ENCODE measurements at regions not wholly inside any gene's neighbourhood (a gene's known extent, or its start where the extent isn't known, plus 50 kb on each side); places are given as distances from the start of the nearest gene placed in this dataset.

DNA sequence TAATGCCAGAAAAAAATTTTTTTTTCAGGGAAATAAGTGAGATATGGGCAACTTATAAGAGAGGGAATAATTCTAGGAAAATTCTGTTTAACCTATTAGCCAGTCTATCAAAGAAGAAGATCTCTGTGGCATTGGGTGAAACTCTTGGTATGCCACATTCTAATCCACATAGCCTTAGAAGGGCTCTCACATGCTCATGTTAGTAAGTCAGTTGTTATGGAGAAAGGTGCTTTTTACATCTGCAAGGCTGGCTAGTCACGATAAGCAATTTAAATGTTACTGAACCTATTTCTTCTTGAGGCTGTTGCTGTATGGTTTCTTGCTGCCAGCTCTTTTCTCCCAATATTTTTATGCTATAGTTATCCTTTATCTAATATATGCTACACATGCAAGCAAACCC is 89.9 kb upstream of the MAGI1 start:
- no peak for DNase-seq (ENCODE audit: low read depth)

DNA sequence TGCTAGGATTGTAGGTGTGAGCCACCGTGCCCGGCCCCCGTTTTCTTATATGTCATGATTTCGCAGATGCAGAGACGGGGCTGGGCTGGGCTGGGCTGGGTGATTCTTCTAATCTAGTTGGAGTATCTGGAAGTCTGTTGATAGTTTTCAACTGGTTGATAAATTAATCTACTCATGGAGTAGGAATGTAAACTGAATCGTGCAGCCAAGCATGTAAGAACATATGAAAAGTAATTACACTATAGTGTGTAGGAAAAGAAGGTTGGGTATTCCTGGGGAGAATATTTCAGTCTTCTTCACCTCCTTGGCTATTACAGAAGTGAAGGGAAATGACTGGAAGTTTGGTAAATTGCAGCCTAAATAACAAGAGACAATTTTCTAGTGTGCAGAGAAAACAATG is 82.6 kb upstream of the MAGI1 start:
- peak; percentile 55 for DNase-seq (ENCODE audit: low read depth)

DNA sequence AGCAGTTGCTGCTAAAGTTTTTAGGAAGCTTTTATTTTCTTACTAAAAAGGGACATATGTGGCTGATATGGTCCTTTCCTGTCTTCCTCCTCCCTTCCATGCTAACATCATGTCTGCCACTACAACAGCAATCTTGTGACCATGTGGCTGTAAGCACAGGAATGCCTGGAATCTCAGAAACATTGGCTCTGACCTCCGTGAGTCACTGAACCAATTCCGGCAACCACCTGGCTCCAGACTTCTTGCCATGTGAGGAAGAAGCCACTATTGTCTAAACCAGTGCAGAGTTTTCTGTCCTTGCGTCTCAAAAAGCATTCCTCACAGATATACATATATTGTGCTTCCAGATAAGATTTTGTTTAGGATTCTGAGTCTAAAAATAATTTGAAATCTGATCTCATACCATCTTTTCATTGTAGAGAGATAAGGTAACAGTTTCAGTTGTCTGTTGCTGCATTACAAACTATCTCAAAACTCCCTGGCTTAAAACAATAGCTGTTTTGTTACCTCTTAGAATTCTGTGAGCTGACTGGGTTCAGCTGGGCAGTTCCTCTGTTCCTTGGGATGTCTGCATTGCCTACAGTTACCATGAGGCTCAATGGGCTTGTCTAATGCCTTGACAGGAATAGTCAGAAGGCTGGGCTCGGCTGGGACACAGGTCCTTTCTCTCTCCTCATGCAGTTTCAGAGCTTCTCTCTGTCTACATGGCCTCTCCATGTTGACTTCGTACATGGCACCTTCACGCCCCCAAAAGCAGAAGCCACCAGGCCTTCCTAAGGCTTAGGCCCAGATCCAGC is 77.3 kb upstream of the MAGI1 start:
- peak; percentile 97 for DNase-seq (ENCODE audit: low read depth)

DNA sequence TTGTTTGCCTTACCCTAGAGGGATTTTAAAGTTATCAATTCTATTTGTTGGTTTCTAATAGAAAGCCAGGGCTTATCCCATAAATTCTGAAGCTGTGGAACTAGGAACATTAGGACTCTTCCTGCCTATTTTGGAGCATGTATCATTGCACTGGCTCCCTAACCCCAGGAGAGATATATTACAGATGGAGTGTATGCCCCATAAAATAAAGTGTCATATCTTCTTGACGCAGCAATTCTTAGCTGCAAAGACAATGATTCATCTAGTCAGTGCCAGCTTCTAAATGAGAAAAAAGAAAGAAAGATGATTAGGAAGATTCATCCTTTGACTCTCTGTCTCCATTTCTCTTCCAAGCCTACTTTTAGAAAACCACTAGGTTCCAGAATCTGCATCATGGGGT is 74.8 kb upstream of the MAGI1 start:
- no peak for DNase-seq (ENCODE audit: low read depth)

DNA sequence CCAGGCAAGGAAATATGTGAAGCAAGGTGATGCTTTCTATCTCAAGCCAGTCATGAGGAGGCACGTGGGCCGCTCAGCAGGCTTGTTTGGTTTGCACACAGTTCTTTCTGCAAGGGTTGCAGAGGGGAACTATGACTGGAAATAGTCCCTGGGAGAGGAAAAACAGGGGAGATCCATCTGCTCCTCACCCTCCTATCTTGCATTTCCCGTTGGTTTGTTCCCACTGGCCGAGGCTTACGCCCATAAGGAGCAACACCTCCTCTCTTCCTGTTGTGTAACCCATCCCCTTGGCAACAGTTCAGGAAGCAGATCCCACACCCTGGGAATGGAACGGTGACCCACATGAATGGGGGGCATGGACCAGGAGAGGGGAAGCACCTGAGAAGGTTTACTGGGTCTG is 72.1 kb upstream of the MAGI1 start:
- peak; percentile 67 for DNase-seq (ENCODE audit: low read depth)

DNA sequence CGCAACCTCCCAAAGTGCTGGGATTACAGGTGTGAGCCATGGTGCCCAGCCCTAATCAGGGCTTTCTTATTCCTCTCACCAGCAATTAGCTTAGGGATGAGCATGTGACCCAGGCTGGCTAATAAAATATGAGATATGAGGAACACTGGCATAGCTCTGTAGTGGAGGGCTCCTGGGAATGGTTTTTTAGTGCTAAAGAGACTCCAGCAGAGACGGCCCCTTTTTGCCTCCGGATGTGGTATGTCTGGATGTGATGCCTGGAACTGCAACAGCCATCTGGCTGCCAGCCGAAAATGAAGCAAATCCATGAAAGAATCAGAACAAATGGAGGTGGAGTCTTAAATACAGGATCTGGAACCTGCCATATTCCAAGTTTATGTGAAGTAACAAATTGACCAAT is 69.1 kb upstream of the MAGI1 start:
- peak; percentile 91 for DNase-seq (ENCODE audit: low read depth)

DNA sequence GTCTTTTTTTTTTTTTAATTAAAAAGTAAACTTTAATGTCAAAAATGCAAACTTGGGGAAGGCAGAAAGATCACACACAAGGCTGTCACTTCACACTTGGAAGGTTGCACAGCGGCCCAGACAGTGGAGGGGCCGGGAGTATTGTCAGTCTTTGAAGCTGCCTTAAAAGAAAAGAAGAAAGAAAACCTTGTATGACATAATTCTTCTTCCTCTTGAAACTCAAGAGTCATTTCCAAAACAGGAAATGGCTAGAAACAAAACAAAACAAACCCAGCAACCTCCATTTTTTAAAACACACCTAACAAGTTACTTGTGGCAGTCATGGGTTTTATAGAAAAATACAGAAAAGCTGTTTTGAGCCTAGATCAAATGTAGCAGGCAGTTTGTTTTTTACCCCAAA is 68.1 kb upstream of the MAGI1 start:
- DNase-seq (ENCODE audit: low read depth), result no peak

DNA sequence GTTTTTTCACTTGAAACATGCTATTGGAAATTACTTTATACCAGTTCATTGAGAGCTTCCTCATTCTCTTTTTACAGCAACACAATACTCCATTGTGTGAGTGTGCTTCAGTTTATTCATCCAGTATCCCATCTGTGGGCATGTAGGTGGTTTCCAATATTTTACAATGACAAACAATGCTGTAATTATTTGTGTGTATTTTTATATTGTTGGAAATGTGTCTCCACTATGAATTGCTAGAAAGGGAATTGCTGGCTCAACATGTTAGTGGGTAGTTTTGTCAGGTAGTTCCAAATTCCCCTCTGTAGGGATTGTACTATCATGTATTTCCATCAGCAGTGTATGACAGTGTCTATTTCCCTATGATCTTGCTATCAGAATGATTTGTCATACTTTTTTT is 65.8 kb upstream of the MAGI1 start:
- DNase-seq (ENCODE audit: low read depth), result no peak

DNA sequence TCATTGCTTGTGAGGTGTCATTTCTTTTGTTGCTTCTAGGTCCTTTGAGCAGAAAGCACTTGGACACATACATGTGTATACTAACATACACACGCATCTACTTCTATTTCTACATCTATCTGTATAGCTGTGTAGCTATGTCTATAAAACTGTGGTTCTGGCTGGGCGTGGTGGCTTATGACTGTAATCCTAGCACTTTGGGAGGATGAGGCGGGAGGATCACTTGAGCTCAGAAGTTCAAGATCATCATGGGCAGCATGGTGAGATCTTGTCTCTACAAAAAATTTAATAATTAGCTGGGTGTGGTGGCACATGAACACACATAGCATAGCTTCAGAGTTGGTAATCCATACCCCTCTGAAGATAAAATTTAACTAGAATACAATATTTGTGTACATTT is 65.0 kb upstream of the MAGI1 start:
- no peak for DNase-seq (ENCODE audit: low read depth)

DNA sequence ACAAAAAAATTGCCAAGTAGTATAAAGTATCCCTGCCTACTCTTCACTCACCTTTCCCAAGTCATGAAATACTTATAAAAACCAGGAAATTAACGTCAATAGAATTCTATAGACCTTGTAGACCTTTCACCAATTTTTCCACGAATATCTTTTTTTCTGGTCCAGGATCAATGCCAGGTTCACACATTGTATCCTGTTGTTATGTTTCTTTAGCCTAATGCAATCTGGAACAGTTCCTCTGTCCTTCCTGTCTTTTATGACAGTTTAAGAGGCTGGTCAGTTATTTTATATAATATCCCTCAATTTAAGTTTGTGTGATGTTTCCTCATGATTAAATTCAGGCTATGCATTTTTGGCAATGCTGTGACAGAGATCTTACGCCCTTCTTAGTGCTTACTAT is 63.2 kb upstream of the MAGI1 start:
- DNase-seq (ENCODE audit: low read depth), result no peak

DNA sequence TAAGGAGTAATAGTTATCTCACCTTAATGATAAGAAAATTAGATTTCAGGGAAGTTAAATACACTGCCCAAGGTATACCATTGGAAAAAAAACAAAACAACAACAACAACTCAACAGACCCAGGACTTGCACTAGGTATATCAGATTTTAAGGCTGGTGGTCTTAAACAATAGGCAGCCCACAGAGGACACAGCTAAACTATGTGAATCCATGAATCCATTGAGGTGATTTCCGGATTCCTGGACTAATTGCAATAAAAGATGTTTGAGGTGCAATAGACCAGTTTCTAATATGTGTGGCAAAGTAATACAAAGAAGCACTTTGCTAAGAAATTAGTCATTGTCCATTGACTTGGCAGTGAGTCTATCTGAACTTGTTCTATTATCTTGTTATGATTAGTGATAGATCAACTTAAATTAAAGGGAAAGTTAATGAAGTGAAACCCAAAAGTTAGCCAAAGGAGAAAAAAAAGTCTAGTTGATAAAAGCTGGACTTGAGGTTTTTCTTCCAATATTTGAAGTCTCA is 60.9 kb upstream of the MAGI1 start:
- DNase-seq (ENCODE audit: low read depth), result no peak

DNA sequence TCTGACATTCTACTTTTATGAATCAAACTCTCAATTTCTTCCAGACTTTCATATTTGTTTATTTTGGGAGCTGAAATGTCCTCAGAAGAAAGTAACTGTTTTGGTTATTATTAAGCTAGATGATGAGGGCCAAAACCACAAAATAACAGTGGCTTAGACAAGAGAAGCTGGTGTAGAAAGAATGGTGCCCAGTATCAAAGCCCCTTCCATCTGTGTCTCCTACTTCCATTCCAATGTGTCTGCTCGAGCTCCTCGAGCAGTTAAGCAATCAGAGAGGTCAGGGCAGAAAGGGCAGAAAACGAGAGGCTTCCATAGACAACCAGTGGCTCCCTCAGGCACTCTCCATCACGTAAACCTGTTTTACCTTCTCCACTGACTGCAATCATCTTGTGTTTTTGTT is 59.7 kb upstream of the MAGI1 start:
- no peak for DNase-seq (ENCODE audit: low read depth)

DNA sequence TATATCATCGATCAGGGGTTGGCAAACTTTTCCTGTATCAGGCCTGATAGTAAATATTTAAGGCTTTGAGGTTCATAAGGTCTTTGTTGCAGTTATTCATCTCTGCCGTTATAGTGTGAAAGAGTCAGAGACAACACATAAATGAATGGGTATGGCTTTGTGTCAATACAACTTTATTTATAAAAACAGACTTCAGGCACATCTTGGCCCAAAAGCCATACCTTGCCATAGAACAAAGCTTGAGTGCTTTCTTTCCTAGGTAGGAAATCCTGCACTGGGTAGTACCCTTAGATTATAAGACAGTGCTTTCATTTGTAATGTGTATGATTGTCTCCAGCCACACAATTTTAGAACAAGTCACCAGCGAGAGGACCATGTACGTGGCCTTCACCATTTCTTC is 58.9 kb upstream of the MAGI1 start:
- DNase-seq (ENCODE audit: low read depth), result no peak

DNA sequence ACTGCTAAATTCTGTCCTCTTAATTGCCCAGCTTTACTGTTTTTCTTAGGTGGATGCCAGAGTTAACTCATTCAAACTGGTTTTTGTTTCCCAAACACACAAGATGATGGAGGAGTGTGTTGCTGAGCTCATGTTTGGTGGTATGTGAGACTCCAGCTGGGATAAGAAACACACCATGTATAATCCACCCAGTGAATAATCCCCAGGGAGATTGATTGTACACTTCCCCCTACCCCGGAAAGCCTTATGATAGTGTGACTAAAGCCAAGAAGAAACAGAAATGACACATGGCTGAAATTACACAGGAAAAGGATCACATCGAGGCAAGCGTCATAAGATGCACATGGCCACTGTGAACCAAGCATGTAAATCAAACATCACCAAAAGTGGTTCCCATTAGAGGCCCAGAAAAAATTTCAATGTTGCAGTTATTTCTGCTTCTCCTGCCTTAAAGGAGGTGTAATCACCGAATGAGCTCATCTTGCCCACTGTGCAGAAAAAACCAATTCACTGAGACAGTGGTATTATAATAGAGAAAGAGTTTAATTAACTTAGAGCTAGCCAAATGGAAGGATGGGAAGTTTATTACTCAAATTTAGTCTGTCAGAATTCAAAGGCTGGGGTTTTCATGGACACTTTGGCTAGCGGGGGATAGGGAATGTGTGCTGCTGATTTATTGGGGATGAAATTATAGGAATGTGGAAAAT is 56.7 kb upstream of the MAGI1 start:
- DNase-seq (ENCODE audit: low read depth), result no peak

DNA sequence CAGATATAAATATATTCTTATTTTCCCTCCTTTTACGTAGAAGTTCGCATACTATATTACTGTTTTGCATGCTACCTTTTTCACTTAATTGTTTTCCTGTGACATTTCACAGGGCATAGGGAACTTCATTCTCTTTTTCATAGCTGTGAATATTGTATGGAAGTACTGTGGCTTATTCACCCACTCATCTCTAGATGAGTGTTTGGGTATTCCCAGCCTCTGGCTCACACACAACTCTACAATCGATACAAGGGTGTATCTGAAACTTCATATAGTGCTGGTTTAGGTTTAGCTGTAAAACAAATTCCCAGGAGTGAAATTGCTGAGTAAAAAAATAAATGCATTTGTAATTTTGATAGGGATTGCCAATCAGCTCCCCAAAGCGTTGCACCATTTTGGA is 55.3 kb upstream of the MAGI1 start:
- DNase-seq (ENCODE audit: low read depth), result no peak

DNA sequence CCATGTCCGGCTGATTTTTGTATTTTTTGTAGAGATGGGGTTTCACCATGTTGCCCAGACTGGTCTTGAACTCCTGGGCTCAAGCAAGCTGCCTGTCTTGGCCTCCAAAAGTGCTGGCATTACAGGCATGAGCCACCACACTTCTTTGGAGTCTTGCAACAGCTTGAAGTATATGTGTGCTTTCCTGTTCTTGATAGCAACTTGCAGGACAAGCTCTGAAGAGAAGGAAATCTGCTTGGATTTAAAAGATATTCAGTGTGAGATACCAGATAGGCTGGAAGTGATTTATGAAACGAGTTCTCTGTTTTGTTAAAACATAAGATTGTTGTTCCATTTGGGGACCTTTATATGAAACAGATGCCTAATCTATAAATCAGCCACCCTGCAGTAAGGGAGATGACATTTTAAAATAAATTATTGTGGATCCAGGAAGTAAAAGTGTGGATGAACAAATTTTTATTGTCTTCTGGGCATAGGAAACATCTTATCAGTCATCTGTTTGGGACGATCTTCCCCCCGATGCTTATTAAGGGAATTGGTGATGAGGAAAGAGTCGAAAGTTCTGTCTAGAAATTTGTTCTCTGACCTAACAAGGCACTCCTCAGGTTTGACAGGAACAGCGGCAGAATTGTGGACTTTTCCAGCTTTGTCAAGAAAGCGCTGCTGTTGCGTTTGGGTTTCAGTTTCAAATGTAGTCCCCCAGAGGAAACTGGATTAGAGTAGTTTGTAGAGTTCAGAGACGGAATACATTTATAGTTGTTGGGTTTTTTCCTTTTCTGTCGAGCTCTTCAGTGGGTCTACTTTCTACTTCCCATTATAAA is 53.7 kb upstream of the MAGI1 start:
- no peak for DNase-seq (ENCODE audit: low read depth)
